ENCODE measurements at regions not wholly inside any gene's neighbourhood (a gene's known extent, or its start where the extent isn't known, plus 50 kb on each side); places are given as distances from the start of the nearest gene placed in this dataset.

DNA sequence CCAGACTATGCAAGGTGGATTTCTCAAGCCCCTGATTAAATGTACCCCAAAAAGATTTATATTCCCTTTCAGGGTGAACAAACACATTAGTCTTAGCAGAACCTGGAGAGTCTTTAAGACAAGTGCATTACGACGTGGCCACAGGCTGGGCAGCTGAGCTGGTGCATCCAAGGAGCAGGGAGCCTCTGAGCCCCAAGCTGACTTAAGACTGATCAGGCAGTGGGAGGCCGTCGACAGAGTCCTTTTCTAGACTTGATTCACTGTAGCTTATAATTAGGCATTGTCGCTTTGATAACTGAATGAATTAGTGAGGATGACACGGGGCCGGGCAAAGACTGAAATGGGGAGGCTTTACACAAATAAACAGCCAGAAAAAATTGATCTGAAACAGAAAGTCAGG, 353.2 kb downstream of the GPAM start:
- TF ChIP-seq, protein P1, sequence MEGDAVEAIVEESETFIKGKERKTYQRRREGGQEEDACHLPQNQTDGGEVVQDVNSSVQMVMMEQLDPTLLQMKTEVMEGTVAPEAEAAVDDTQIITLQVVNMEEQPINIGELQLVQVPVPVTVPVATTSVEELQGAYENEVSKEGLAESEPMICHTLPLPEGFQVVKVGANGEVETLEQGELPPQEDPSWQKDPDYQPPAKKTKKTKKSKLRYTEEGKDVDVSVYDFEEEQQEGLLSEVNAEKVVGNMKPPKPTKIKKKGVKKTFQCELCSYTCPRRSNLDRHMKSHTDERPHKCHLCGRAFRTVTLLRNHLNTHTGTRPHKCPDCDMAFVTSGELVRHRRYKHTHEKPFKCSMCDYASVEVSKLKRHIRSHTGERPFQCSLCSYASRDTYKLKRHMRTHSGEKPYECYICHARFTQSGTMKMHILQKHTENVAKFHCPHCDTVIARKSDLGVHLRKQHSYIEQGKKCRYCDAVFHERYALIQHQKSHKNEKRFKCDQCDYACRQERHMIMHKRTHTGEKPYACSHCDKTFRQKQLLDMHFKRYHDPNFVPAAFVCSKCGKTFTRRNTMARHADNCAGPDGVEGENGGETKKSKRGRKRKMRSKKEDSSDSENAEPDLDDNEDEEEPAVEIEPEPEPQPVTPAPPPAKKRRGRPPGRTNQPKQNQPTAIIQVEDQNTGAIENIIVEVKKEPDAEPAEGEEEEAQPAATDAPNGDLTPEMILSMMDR (conservative IDR thresholded peaks at IDR 0.05; ENCODE audit: low read length), result no peak
- no peak for TF ChIP-seq EZH2phosphoT487 (IDR thresholded peaks at IDR 0.05; ENCODE audit: borderline replicate concordance)

Measured in Loucy (cell line).